ENCODE measurements at regions not wholly inside any gene's neighbourhood (a gene's known extent, or its start where the extent isn't known, plus 50 kb on each side); places are given as distances from the start of the nearest gene placed in this dataset.

DNA sequence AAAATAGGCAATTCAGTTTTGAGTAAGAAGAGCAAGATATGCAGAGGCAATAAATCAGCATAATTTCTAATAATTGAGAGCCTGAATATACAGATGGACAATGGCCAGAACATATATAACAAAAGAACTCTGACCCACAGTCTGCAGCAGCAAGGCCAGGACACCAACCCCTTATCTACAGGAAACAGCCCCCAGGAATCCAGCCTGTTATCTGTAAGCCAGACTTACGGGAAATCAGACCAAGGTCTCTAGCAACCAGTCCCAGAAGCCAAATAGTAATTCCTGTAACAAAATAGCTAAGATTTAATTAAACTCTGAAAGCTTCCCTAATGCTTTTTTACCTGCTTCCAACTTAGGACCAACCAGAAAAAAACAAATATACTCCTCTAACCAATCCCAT is 434.5 kb upstream of the GYPC start:
- TF ChIP-seq, protein P1, sequence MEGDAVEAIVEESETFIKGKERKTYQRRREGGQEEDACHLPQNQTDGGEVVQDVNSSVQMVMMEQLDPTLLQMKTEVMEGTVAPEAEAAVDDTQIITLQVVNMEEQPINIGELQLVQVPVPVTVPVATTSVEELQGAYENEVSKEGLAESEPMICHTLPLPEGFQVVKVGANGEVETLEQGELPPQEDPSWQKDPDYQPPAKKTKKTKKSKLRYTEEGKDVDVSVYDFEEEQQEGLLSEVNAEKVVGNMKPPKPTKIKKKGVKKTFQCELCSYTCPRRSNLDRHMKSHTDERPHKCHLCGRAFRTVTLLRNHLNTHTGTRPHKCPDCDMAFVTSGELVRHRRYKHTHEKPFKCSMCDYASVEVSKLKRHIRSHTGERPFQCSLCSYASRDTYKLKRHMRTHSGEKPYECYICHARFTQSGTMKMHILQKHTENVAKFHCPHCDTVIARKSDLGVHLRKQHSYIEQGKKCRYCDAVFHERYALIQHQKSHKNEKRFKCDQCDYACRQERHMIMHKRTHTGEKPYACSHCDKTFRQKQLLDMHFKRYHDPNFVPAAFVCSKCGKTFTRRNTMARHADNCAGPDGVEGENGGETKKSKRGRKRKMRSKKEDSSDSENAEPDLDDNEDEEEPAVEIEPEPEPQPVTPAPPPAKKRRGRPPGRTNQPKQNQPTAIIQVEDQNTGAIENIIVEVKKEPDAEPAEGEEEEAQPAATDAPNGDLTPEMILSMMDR (IDR thresholded peaks at IDR 0.05 in 4 of 5, conservative IDR thresholded peaks at IDR 0.05 in 1 of 5): no peak
- no peak for TF ChIP-seq POLR2A (IDR thresholded peaks at IDR 0.05)

All from gastrocnemius medialis (tissue), 4 donors.